ENCODE measurements at regions not wholly inside any gene's neighbourhood (a gene's known extent, or its start where the extent isn't known, plus 50 kb on each side); places are given as distances from the start of the nearest gene placed in this dataset.

DNA sequence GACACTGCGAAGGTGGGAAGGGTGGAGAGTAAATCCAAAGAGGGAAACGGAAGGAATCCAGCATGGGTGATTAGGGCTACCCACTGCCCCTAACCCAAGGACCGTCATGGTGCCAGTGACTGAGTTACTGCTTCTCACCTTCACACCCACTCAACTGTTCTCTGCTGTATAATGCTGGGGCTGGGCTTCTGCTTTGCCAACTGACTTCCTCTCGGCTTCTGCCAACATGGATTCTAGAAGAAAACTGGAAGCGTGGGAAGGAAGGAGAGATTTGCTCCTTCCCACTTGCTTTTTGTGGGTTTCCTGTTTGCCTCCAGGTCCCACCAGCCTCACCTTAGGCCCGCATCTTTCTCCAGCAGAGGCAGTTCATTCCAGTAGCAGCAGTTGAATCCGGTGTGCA is 153.5 kb upstream of the RAI14 start:
- no peaks in the 10 kb centered on the region for H3K9me3 ChIP-seq (ENCODE audit: low read depth)
- peaks cover 7% of the 10 kb centered on the region for H3K4me1 ChIP-seq (ENCODE audit: low read depth)

GRCh38 chr5:34503379-34504253 is 152.5 kb upstream of the RAI14 start:
- no peak for DNase-seq (ENCODE audit: low read depth in 1 of 2, low spot score in 1 of 2)
- Histone ChIP-seq H3K4me1 (ENCODE audit: low read depth) (peaks cover 7% of the 10 kb centered on the region), H3K27me3 (no peaks in the 10 kb centered on the region), H3K36me3 (no peaks in the 10 kb centered on the region), H3K27ac (no peak overlapping the region), H3K4me3 (no peak overlapping the region), H3K9me3 (ENCODE audit: low read depth) (no peaks in the 10 kb centered on the region)
- TF ChIP-seq CTCF (IDR thresholded peaks at IDR 0.05; ENCODE audit: low read depth, low read length), result no peak

More for the DNA sequence above, 153.5 kb upstream of the RAI14 start:
- no peak overlapping the region for H3K27ac ChIP-seq
- no peaks in the 10 kb centered on the region for H3K36me3 ChIP-seq
- no peak for TF ChIP-seq CTCF (IDR thresholded peaks at IDR 0.05; ENCODE audit: low read depth, low read length)
- H3K27me3 ChIP-seq, result no peaks in the 10 kb centered on the region
- H3K4me3 ChIP-seq, result no peak overlapping the region
- no peak for DNase-seq (ENCODE audit: low read depth in 1 of 2, low spot score in 1 of 2)

DNA sequence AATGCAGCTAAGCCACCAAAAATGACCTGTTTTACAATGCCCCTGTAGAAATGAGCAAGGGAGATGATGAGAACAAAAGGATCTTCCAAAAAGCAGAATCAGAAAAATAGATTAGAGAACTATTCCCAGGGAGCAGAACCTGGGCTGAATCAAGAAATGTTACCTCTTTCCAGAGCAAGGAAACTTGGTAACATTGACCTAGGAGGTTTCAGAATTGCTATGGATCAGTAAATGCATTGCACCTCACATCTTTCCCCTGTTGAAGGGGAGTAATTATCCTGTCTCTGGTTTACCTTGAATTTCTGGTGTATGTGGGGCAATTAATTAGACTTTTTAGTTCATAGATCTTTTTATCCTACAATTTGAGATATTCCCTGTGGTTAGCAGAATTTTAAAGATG is 151.2 kb upstream of the RAI14 start:
- Histone ChIP-seq H3K27me3 (no peaks in the 10 kb centered on the region), H3K27ac (no peak overlapping the region), H3K36me3 (no peaks in the 10 kb centered on the region), H3K4me1 (ENCODE audit: low read depth) (peaks cover 7% of the 10 kb centered on the region), H3K9me3 (ENCODE audit: low read depth) (no peaks in the 10 kb centered on the region), H3K4me3 (no peak overlapping the region)
- DNase-seq (ENCODE audit: low read depth in 1 of 2, low spot score in 1 of 2), result no peak
- TF ChIP-seq CTCF (IDR thresholded peaks at IDR 0.05; ENCODE audit: low read depth, low read length), result no peak

DNA sequence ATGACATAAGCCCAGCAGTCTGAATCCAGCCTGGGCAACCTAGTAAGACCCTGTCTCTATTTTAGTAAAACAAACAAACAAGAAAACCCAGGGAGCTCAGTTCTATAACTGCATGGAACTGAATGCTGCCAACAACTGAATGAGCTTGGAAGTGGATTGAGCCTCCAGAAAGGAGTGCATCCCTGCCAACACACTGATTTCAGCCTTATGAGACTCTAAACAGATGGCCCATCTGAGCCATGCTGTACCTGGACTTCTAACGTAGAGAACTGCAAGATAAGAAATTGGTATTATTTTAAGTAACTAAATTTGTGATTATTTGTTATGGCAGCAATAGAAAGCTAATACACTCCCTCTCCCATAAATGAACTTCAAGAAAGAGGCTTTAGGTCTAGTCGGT is 150.4 kb upstream of the RAI14 start:
- Histone ChIP-seq H3K4me3 (no peak overlapping the region), H3K9me3 (ENCODE audit: low read depth) (no peaks in the 10 kb centered on the region), H3K27me3 (no peaks in the 10 kb centered on the region), H3K4me1 (ENCODE audit: low read depth) (peaks cover 7% of the 10 kb centered on the region), H3K27ac (no peak overlapping the region), H3K36me3 (no peaks in the 10 kb centered on the region)
- no peak for TF ChIP-seq CTCF (IDR thresholded peaks at IDR 0.05; ENCODE audit: low read depth, low read length)
- DNase-seq (ENCODE audit: low read depth in 1 of 2, low spot score in 1 of 2), result no peak

GRCh38 chr5:34507933-34508332 is 148.2 kb upstream of the RAI14 start:
- DNase-seq (ENCODE audit: low read depth in 1 of 2, low spot score in 1 of 2), result no peak
- TF ChIP-seq CTCF (IDR thresholded peaks at IDR 0.05; ENCODE audit: low read depth, low read length), result no peak
- Histone ChIP-seq H3K9me3 (ENCODE audit: low read depth) (no peaks in the 10 kb centered on the region), H3K4me3 (no peak overlapping the region), H3K36me3 (no peaks in the 10 kb centered on the region), H3K27me3 (no peaks in the 10 kb centered on the region), H3K27ac (no peak overlapping the region), H3K4me1 (ENCODE audit: low read depth) (peaks cover 7% of the 10 kb centered on the region)
